Astrocyte (in vitro differentiated cells and primary cell): ENCODE measurements at regions not wholly inside any gene's neighbourhood (a gene's known extent, or its start where the extent isn't known, plus 50 kb on each side); places are given as distances from the start of the nearest gene placed in this dataset.

ENCODE experiments used
- CTCF ChIP-seq: IDR thresholded peaks from 2 replicates; pipeline ENCODE4 v1.5.1; 2011; ENCODE audit warnings: low read depth, mild to moderate bottlenecking, inconsistent platforms, low read length, moderate library complexity; ENCODE audit not compliant: insufficient read depth
- EZH2 ChIP-seq: IDR thresholded peaks from 2 replicates; pipeline ENCODE4 v1.6.1; 2012; ENCODE audit warnings: mild to moderate bottlenecking, low read length, inconsistent platforms; ENCODE audit not compliant: insufficient read depth

- no peak for TF ChIP-seq CTCF
- TF ChIP-seq EZH2: no peak
Measured at GRCh38 chr13:89380101-89380500, 1708.9 kb downstream of the SLITRK5 start.
